ENCODE measurements at regions not wholly inside any gene's neighbourhood (a gene's known extent, or its start where the extent isn't known, plus 50 kb on each side); places are given as distances from the start of the nearest gene placed in this dataset.
"Not testable (repeated sequence)": the region's sequence is repeated elsewhere in the genome, so short reads cannot be mapped to it uniquely, and the experiment has no call there.

DNA sequence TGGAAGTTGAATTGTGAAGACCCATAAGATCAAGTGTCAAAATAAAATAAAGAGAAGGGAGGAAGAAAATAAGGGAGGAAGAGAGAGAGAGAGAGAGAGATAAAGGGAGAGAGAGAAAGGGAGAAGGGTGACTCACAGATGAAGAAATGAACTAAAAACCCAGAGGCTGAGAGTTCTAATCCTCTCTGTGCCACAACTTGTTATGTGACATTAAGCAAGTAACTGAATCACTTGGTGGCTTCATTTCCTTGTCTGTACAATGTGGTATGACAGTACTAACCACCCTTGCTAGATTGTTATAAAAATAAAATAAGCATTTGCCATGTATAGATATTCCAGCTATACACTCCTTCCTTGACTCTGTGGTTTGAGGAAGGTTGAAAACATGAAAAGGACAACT, 189.0 kb upstream of the FRMD6 start:
- Histone ChIP-seq H3K27ac (ENCODE audit: low read depth in 2 of 2, low read length in 2 of 2) (no peak overlapping the region), H3K9ac (ENCODE audit: low read length in 3 of 3) (no peak overlapping the region), H3K27me3 (ENCODE audit: control insufficient read depth, insufficient read depth, low read length) (no peaks in the 10 kb centered on the region), H3K9me3 (ENCODE audit: control insufficient read depth in 2 of 3, insufficient read depth in 1 of 3, low read length in 3 of 3) (no peaks in the 10 kb centered on the region), H3K4me1 (ENCODE audit: control insufficient read depth in 2 of 3, insufficient read depth in 2 of 3, low read depth in 1 of 3, low read length in 3 of 3) (no peaks in the 10 kb centered on the region), H3K4me3 (ENCODE audit: low read length in 3 of 3) (no peak overlapping the region), H3K36me3 (ENCODE audit: control insufficient read depth in 2 of 3, insufficient read depth in 3 of 3, low read length in 3 of 3) (no peaks in the 10 kb centered on the region)
- DNase-seq: no peak
- TF ChIP-seq, protein P1, sequence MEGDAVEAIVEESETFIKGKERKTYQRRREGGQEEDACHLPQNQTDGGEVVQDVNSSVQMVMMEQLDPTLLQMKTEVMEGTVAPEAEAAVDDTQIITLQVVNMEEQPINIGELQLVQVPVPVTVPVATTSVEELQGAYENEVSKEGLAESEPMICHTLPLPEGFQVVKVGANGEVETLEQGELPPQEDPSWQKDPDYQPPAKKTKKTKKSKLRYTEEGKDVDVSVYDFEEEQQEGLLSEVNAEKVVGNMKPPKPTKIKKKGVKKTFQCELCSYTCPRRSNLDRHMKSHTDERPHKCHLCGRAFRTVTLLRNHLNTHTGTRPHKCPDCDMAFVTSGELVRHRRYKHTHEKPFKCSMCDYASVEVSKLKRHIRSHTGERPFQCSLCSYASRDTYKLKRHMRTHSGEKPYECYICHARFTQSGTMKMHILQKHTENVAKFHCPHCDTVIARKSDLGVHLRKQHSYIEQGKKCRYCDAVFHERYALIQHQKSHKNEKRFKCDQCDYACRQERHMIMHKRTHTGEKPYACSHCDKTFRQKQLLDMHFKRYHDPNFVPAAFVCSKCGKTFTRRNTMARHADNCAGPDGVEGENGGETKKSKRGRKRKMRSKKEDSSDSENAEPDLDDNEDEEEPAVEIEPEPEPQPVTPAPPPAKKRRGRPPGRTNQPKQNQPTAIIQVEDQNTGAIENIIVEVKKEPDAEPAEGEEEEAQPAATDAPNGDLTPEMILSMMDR (IDR thresholded peaks at IDR 0.05; ENCODE audit: borderline replicate concordance, extremely low read depth, insufficient read depth): no peak
- intact Hi-C loops (cut with DNase I): no loop called here
- FAIRE-seq: no peak

DNA sequence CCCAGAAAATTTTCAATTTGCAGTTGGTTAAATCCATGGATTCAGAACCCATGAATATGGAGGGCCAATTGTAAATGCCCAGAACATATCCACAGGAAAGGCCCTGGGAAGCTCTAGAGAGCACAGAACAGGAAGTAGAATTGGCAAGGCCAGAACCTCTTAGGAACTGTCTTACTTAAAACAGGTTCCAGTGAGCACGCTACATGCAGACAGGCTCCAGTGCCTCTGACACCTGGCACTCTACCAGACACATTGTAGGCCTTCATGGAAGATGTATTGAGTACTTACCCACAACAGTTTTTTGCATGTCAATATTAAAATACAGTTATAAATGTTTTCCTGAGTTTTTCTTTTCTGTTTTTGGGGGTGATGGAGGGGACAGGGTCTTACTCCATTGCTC, 188.2 kb upstream of the FRMD6 start:
- H3K4me1 ChIP-seq (ENCODE audit: control insufficient read depth in 2 of 3, insufficient read depth in 2 of 3, low read depth in 1 of 3, low read length in 3 of 3): no peaks in the 10 kb centered on the region
- DNase-seq (no peak), FAIRE-seq (no peak)
- TF ChIP-seq, protein P1 (IDR thresholded peaks at IDR 0.05; ENCODE audit: borderline replicate concordance, extremely low read depth, insufficient read depth): no peak
- H3K27me3 ChIP-seq (ENCODE audit: control insufficient read depth, insufficient read depth, low read length): no peaks in the 10 kb centered on the region
- no peak overlapping the region for H3K9ac ChIP-seq (ENCODE audit: low read length in 3 of 3)
- H3K4me3 ChIP-seq (ENCODE audit: low read length in 3 of 3): no peak overlapping the region
- no peaks in the 10 kb centered on the region for H3K9me3 ChIP-seq (ENCODE audit: control insufficient read depth in 2 of 3, insufficient read depth in 1 of 3, low read length in 3 of 3)
- intact Hi-C loops (cut with DNase I): no loop called here
- no peaks in the 10 kb centered on the region for H3K36me3 ChIP-seq (ENCODE audit: control insufficient read depth in 2 of 3, insufficient read depth in 3 of 3, low read length in 3 of 3)
- H3K27ac ChIP-seq (ENCODE audit: low read depth in 2 of 2, low read length in 2 of 2): no peak overlapping the region

DNA sequence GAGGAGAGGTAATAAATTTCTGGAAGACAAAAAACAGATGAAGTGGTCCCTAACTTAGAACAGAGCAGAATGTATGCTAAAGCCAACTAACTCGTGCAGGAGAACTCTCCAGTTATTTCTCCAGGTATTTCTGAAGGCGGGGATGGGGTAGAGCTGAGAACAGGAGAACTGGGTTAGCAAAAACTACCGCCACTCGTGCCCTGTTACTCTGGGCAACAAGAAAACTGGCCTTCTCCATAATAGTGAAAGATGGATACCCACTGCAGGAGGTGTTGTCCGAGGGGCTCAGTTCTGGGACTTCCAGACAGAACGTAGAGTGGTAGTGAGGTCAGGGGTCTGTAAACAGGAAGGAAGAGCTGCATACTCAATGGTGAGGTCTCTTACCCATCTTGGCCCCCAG, 187.3 kb upstream of the FRMD6 start:
- no peaks in the 10 kb centered on the region for H3K9me3 ChIP-seq (ENCODE audit: control insufficient read depth in 2 of 3, insufficient read depth in 1 of 3, low read length in 3 of 3)
- intact Hi-C loops (cut with DNase I): no loop called here
- no peak overlapping the region for H3K27ac ChIP-seq (ENCODE audit: low read depth in 2 of 2, low read length in 2 of 2)
- H3K4me1 ChIP-seq (ENCODE audit: control insufficient read depth in 2 of 3, insufficient read depth in 2 of 3, low read depth in 1 of 3, low read length in 3 of 3): no peaks in the 10 kb centered on the region
- DNase-seq: no peak
- H3K27me3 ChIP-seq (ENCODE audit: control insufficient read depth, insufficient read depth, low read length): no peaks in the 10 kb centered on the region
- no peak overlapping the region for H3K4me3 ChIP-seq (ENCODE audit: low read length in 3 of 3)
- TF ChIP-seq, protein P1 (IDR thresholded peaks at IDR 0.05; ENCODE audit: borderline replicate concordance, extremely low read depth, insufficient read depth): no peak
- no peaks in the 10 kb centered on the region for H3K36me3 ChIP-seq (ENCODE audit: control insufficient read depth in 2 of 3, insufficient read depth in 3 of 3, low read length in 3 of 3)
- no peak overlapping the region for H3K9ac ChIP-seq (ENCODE audit: low read length in 3 of 3)
- no peak for FAIRE-seq

DNA sequence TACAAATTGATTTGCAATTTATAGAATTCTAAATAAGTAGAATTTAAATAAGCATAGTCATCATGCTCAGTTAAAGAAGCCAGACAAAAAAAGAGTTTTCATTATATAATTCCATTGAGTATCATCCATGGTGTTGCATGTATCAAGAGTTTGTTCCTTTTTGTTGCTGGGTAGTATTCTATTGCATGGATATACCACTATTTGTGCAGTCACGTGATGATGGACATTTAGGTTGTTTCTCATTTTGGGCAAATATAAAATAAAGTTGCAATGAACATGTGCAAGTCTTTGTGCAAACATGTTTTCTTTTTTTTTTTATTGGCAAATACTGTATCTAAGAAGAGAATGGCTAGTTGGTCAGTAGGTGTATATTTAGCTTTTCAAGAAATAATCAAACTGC, 186.2 kb upstream of the FRMD6 start:
- Histone ChIP-seq H3K4me1 (ENCODE audit: control insufficient read depth in 2 of 3, insufficient read depth in 2 of 3, low read depth in 1 of 3, low read length in 3 of 3) (no peaks in the 10 kb centered on the region), H3K27ac (ENCODE audit: low read depth in 2 of 2, low read length in 2 of 2) (no peak overlapping the region), H3K27me3 (ENCODE audit: control insufficient read depth, insufficient read depth, low read length) (no peaks in the 10 kb centered on the region), H3K9me3 (ENCODE audit: control insufficient read depth in 2 of 3, insufficient read depth in 1 of 3, low read length in 3 of 3) (no peaks in the 10 kb centered on the region), H3K4me3 (ENCODE audit: low read length in 3 of 3) (no peak overlapping the region), H3K9ac (ENCODE audit: low read length in 3 of 3) (no peak overlapping the region), H3K36me3 (ENCODE audit: control insufficient read depth in 2 of 3, insufficient read depth in 3 of 3, low read length in 3 of 3) (no peaks in the 10 kb centered on the region)
- no peak for DNase-seq
- intact Hi-C loops (cut with DNase I): no loop called here
- TF ChIP-seq, protein P1 (IDR thresholded peaks at IDR 0.05; ENCODE audit: borderline replicate concordance, extremely low read depth, insufficient read depth): no peak
- FAIRE-seq: no peak

DNA sequence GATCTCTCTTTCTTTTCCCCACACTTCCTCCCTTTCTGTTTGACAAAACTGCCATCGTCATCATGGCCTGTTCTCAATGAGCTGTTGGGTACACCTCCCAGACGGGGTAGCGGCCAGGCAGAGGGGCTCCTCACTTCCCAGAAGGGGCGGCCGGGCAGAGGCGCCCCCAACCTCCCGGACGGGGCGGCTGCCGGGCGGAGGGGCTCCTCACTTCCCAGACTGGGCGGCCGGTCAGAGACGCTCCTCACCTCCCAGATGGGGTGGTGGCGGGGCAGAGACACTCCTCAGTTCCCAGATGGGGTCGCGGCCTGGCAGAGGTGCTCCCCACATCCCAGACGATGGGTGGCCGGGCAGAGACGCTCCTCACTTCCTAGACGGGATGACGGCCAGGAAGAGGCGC, 184.3 kb upstream of the FRMD6 start:
- H3K9ac ChIP-seq (ENCODE audit: low read length in 3 of 3); H3K9me3 ChIP-seq (ENCODE audit: control insufficient read depth in 2 of 3, insufficient read depth in 1 of 3, low read length in 3 of 3); H3K4me1 ChIP-seq (ENCODE audit: control insufficient read depth in 2 of 3, insufficient read depth in 2 of 3, low read depth in 1 of 3, low read length in 3 of 3); H3K27ac ChIP-seq (ENCODE audit: low read depth in 2 of 2, low read length in 2 of 2); FAIRE-seq; H3K27me3 ChIP-seq (ENCODE audit: control insufficient read depth, insufficient read depth, low read length); H3K4me3 ChIP-seq (ENCODE audit: low read length in 3 of 3); H3K36me3 ChIP-seq (ENCODE audit: control insufficient read depth in 2 of 3, insufficient read depth in 3 of 3, low read length in 3 of 3); intact Hi-C loops (cut with DNase I): not testable (repeated sequence)
- peak in 1 of 5 donors; percentile 60 for DNase-seq

Data from kidney (tissue), 13 donors.